H7 (cell line): ENCODE measurements at regions not wholly inside any gene's neighbourhood (a gene's known extent, or its start where the extent isn't known, plus 50 kb on each side); places are given as distances from the start of the nearest gene placed in this dataset.
A peak's percentile ranks its signal among the peaks of the same experiment; 100 is the strongest.

Experiments used
- DNase-seq: peaks from one replicate; pipeline ENCODE4 v3.0.0; 2012
- H3K27me3 ChIP-seq: 2 replicates; pipeline ENCODE4 v1.6.0; 2011; ENCODE audit warnings: mild to moderate bottlenecking, low read length; ENCODE audit not compliant: control insufficient read depth, insufficient read depth
- H3K36me3 ChIP-seq: replicated peaks from 2 replicates; pipeline ENCODE4 v1.5.1; 2011; ENCODE audit warnings: low read length; ENCODE audit not compliant: control insufficient read depth, insufficient read depth
- H3K4me3 ChIP-seq: 2 replicates; pipeline ENCODE4 v1.5.1; 2011; ENCODE audit warnings: low read depth, mild to moderate bottlenecking, control low read depth, low read length, moderate library complexity; ENCODE audit not compliant: insufficient read depth

DNA sequence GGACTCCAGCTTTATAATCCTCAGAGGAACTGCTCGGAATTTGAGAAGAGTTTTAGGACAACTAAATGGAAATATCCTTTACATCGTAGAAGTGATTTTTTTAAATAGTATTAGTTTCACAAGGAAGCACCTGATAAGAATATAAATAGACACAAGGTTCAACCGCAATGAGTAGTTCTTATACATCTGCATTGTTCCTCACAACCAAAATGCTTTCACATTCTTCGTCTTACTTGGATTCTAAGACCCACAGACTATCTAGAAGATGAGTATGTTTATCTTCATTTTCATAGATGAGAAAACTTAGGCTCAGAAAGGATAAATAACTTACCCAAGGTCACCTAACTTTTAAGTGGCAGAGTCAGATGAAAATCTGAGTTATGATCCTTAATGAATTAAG lies 469.0 kb downstream of the GALC start:
- Histone ChIP-seq H3K36me3 (no peaks in the 10 kb centered on the region), H3K4me3 (no peak overlapping the region), H3K27me3 (no peaks in the 10 kb centered on the region)
- no peak for DNase-seq

DNA sequence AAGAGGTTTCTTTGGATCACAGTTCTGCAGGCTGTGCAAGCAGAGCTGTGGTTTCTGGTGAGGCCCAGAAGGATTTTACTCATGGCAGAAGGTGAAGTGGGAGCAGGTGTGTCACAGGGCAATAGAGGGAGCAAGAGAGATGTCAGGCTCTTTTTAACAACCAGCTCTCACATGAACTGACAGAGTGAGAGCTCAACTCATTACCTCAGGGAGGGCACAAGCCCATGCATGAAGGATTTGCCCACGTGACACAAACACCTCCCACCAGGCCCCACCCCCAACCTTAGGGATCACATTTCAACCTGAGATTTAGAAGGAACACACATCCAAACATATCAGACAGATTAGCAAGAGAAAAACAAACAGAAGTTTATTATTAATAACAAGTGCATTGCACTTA lies 470.4 kb downstream of the GALC start:
- no peak overlapping the region for H3K4me3 ChIP-seq
- no peaks in the 10 kb centered on the region for H3K27me3 ChIP-seq
- peak; percentile 5 for DNase-seq
- H3K36me3 ChIP-seq, result no peaks in the 10 kb centered on the region

DNA sequence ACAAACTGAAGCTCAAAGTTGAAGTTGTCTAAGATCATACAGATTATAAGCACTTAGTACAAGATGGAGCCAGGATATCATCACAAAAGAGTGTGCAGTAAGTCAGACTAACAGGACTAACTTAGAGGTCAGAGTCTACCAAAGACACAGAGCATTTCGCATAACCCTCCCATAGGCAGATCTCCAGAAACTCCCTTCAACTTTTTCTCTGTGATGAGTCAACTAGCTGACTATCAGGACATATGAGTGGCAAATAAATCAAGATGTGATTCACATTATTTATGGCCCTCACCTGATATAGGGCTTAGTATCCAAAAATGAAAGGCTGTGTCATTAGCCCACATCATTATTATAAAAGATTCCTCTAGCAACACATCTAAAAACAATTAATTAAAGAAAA lies 484.6 kb downstream of the GALC start:
- no peak for DNase-seq
- H3K4me3 ChIP-seq, result no peak overlapping the region
- no peaks in the 10 kb centered on the region for H3K27me3 ChIP-seq
- no peaks in the 10 kb centered on the region for H3K36me3 ChIP-seq

DNA sequence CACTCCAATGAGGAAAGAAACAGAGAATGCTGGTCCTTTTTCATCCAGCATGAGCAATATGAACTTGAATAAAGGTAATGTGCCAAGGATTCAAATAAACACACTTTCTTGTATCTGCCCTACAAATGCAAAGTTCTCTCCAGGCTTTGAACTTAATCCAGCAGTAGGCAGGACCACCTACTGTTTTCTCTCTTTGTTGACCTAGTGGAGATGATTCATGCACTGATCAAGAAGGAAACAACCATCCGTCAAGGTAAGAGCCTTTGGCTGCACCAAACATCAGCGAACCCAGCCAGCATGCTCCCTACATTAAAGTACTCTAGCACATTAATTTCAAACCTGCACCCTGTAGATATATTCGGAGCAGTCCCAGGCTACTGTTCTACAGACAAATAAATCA lies 489.3 kb downstream of the GALC start:
- peak; percentile 2 for DNase-seq
- Histone ChIP-seq H3K4me3 (no peak overlapping the region), H3K27me3 (no peaks in the 10 kb centered on the region), H3K36me3 (no peaks in the 10 kb centered on the region)

DNA sequence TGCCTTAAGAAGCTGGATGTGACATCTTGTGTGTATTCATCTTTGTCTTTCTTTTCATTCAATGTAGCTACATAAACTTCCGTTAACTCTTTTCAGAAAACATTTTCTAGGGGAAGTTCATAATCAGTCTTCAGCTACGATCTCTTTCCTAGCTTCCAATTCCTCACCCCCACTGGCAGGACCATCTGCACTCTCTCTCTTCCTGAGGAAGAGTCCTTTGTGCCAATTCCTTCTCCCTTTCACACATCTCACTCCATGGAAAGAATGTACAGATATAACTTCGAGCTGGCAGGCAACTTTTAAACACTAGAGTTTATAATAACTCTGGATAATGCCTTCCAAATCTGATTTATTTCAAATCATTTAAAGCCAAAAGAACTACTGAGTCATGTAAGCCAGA lies 495.7 kb downstream of the GALC start:
- no peaks in the 10 kb centered on the region for H3K27me3 ChIP-seq
- H3K4me3 ChIP-seq, result no peak overlapping the region
- H3K36me3 ChIP-seq, result no peaks in the 10 kb centered on the region
- DNase-seq, result no peak

DNA sequence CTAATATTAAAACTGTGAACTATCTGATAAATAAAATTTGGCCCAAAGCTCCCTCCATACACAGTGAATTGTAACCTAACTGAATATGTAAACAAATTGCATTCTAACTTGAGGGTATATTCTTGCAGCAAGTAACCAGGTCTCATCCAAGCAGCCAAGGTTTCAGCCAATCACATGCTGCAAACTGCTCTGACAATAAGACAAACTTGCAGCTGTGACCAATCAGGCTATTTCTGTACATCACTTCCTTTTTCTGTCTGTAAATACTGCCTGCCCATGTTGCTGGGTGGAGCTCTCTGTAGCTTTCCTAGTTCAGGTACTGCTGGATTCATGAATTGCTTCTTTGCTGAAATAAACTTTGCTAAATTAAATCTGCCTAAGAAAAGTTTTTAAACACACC lies 499.0 kb downstream of the GALC start:
- H3K4me3 ChIP-seq, result no peak overlapping the region
- H3K36me3 ChIP-seq, result no peaks in the 10 kb centered on the region
- no peak for DNase-seq
- H3K27me3 ChIP-seq, result no peaks in the 10 kb centered on the region

DNA sequence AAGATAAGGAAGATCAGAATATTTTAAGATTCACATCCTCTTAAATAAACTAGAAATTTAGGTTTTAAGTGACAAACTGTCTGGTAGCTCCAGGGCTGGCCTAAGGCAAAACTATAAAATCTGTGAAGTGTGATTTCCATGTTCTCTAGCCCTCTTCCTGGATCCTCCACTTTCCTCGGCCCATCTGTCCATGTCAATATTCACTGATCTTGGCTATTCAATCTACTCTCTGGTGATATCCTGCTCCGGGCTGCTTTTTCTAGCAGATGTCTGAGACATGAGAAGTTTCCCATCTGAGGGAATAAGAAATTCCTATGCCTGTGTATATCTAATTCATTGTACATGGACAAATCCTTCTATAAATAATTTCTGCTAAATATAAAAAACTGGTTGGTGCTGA lies 500.4 kb downstream of the GALC start:
- Histone ChIP-seq H3K4me3 (no peak overlapping the region), H3K36me3 (no peaks in the 10 kb centered on the region), H3K27me3 (no peaks in the 10 kb centered on the region)
- no peak for DNase-seq

DNA sequence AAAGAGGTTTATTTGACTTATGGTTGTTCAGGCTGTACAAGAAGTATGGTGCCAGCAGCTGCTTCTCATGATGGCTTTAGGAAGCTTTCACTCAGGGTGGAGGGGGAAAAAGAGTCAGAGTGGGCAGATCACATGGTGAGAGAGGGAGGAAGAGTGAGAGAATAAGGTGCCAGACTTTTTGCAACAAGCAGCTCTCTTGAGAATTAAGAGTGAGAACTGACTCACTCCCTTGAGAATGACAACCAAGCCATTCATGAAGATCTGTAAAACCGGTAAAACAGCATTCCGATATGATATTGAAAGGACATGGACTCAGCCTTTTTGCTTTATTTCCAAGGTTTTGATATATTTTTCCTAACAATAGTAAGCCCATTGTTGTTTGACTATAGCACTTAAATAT lies 501.2 kb downstream of the GALC start:
- Histone ChIP-seq H3K36me3 (no peaks in the 10 kb centered on the region), H3K27me3 (no peaks in the 10 kb centered on the region), H3K4me3 (no peak overlapping the region)
- DNase-seq, result no peak

DNA sequence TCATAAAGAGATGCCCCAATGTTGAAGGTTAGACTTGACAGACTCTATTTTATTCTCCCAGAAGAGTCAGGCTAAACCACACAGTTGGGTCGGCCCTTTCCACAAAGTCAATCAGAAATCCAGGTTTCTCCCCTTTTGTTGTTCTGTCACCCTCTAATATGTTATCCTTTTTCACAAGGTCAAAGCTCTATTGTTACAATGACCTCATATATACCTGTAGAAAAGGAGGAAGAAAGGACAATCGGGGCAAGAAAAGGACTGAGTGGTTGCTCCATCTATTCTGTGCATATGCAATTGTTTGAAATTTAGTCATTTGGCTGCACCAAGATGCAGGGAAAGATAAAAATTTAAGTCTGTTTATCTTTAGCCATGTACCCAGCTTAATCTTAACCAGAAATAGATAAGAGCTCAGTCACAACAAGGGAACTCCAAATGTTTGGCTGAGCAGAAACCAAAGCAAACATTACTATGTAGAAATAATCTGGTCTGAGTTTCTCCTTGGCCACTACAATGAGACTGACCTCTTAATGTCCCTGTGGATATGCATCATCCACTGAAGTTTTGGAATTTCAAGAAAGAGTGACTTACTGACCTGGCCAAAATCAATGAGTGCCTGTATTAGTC lies 503.7 kb downstream of the GALC start:
- DNase-seq, result no peak
- Histone ChIP-seq H3K4me3 (no peak overlapping the region), H3K36me3 (no peaks in the 10 kb centered on the region), H3K27me3 (no peaks in the 10 kb centered on the region; the same call in 1 of the 2 replicates)

DNA sequence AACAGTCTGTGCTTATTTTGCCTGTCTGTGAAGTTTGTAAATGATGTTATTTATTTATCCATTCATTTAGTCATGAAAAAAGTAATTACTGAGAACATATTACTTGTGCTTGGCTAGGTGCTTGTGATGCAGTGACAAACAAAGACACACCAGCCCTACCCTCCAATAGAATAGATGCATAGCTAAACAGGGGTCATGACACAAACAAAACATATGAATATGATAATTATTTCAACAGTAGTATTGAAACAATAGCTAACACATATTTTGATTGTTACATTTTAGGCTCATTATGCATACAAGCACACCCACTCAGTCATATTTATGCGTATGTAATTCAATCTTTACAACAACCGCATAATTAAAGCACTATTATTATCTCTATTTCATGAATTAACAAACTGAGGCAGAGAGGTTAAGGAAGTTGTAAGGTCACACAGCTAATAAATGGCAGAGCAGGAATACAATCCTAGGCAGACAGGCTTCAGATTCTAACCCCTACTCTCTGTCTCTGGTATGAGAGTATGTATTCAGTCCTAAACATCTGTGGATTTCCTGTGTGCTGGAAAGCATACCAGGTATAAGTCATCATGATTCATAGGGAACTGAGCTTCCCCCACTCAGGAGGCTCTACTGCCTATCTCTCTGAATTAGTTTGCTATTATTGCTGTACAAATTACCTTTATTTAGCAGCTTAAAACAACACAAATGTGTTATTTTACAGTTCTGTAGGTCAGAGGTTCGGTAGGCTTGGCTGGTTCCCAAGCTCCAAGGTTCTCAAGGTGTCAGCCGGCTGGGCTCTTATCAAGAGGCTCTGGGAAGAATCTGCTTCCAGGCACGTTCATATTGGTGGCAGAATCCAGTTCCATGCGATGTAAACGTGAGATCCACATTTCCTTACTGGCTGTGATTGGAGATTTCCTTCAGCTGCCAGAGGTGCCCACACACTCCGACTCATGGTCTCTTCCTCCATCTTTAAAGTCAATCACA lies 509.4 kb downstream of the GALC start:
- H3K36me3 ChIP-seq, result no peaks in the 10 kb centered on the region
- H3K4me3 ChIP-seq, result no peak overlapping the region
- DNase-seq, result no peak
- no peaks in the 10 kb centered on the region; the same call in 1 of the 2 replicates for H3K27me3 ChIP-seq

DNA sequence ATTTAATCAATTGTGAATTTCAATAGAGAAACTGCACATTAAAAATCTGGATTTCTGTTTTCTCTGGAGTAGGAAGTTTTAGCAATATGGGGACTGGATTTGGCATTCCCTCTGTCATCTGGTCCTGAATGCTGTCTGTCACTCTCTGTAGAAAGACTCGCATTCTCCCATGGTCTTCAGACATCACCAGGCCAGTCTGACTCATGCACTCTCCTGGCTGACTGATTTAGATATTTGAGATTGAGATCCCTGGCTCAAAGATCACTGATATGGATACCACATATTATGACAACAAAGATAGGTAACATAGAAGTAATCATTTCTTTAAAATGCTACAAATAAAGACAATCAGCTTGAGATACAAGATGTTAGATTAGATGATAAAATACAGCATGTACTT lies 524.5 kb downstream of the GALC start:
- H3K4me3 ChIP-seq, result no peak overlapping the region
- no peaks in the 10 kb centered on the region for H3K36me3 ChIP-seq
- no peaks in the 10 kb centered on the region for H3K27me3 ChIP-seq
- no peak for DNase-seq

DNA sequence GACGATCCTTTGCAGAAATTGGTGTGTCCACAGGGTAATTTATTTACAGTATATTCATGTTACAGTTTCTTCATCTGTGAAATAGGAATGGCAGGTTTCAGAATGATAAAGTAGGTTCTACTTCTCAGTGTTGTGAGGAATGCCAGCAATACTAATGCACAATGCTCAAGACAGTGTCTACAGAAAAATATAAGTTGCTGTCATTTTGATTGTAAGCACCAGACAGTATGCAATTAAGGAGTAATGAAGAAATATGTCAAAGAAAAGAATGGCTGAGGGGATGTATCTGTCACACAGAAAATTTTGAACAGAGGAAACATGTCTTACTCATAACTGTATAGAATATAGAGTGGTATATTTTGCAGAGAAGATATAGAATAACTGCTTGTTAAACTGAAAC lies 525.4 kb downstream of the GALC start:
- Histone ChIP-seq H3K27me3 (no peaks in the 10 kb centered on the region), H3K4me3 (no peak overlapping the region), H3K36me3 (no peaks in the 10 kb centered on the region)
- DNase-seq, result no peak

DNA sequence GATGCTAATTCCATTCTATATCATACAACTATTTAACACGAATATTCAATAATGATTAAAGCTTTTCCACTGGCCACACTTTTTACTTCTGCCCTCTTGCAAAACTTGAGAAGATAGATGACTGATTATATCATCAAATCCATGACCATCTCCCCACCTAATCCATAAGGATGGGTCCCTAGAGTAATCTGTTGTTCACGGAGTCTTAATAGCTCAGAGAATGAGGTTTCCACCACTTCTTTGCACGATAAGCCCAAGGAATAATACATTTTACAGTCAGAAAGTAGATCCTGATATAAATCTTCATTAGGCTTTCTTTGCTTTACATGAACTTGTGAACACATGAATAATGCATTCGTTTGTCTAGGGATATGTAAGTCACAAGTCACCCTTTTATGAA lies 527.2 kb downstream of the GALC start:
- no peaks in the 10 kb centered on the region for H3K27me3 ChIP-seq
- DNase-seq, result no peak
- H3K36me3 ChIP-seq, result no peaks in the 10 kb centered on the region
- H3K4me3 ChIP-seq, result no peak overlapping the region

DNA sequence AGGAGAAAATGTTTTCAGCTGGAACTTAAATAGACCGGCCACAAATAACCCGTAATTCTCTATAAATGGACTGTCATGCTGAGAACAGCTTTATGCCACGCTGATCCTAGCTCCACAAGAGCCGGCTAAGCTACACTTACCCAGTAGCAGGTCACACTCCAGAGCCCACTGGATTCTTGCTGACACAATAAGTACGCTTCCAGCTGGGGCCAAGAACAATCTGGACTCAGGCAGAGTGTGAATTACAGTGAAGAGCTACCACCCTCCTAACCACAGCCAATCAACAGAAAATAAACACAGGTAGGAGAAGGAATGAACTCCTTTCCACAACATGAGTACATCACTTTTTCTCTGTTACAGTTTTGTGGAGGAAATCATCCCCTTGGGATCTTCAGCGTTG lies 531.3 kb downstream of the GALC start:
- H3K36me3 ChIP-seq, result no peaks in the 10 kb centered on the region
- no peak overlapping the region for H3K4me3 ChIP-seq
- H3K27me3 ChIP-seq, result no peaks in the 10 kb centered on the region
- no peak for DNase-seq

DNA sequence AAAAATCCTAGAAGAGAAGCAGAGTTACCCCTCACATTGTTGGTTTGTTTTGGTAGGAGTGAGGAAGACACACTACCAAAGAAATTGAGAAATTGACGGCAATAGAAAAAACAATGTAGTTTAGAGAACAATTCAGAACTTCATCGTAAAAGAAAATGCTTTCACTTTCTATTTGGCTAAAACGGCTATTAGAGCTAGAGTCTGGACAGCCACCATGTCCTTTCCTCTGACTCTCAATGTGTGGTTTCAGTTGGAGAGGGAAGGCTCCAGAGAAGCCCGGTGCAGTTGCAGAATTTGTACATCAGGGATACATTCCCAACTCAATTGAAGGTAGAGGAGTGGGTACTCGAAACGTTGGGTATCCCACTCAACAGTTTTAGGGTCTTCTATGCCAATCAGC lies 535.3 kb downstream of the GALC start:
- no peaks in the 10 kb centered on the region for H3K36me3 ChIP-seq
- DNase-seq, result no peak
- no peaks in the 10 kb centered on the region for H3K27me3 ChIP-seq
- H3K4me3 ChIP-seq, result no peak overlapping the region
